ENCODE measurements at regions not wholly inside any gene's neighbourhood (a gene's known extent, or its start where the extent isn't known, plus 50 kb on each side); places are given as distances from the start of the nearest gene placed in this dataset.
"Not testable (repeated sequence)": the region's sequence is repeated elsewhere in the genome, so short reads cannot be mapped to it uniquely, and the experiment has no call there.

DNA sequence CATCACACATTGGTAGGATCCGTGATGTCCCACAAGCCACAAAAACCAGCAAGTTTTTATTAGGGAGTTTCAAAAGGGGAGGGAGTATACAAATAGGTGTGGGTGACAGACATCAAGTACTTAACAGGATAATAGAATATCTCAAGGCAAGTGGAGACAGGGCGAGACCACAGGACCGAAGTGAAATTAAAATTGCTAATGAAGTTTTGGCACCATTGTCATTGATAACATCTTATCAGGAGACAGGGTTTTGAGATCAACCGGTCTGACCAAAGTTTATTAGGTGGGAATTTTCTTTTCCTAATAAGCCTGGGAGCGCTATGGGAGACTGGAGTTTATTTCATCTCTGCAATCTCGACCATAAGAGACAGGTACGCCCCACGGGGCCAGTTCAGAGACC lies 178.5 kb downstream of the OTOP1 start:
- DNase-seq = not testable (repeated sequence)

DNA sequence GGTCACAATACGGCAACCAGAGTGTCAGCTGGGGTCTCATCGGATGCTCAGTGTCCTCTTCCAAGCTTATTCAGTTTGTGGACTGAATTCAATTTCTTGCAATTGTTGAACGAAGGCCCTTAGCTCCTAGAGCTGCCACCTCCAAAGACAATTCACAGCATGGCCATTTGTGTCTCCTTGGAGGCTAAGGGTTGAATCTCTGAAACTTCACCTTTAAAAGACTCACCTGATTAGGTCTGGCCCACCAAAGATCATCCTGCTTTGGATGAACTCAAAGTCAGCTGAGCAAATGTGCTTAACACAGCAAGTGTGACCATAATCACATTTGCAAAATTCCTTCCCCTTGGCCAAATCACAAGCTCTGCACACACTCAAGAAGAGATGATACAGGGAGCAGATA lies 175.9 kb downstream of the OTOP1 start:
- DNase-seq = not testable (repeated sequence)

DNA sequence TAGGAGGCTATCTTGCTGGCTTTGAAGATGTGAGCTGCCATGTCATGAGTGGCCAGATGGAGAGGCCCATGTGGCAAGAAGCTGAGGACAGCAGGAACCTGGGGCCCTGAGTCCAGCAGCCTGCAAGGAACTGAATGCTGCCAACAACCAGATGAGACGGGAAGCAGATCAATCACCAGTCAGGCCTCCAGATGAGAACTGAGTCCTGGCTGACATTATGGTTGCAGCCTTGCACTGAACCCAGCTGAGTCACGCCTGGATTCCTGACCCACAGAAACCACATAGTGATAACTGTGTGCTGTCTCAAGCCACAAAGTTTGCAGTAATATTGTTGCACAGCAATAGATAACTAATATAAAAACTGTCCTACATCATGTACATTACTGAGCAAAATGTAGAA lies 173.8 kb downstream of the OTOP1 start:
- DNase-seq = not testable (repeated sequence)

DNA sequence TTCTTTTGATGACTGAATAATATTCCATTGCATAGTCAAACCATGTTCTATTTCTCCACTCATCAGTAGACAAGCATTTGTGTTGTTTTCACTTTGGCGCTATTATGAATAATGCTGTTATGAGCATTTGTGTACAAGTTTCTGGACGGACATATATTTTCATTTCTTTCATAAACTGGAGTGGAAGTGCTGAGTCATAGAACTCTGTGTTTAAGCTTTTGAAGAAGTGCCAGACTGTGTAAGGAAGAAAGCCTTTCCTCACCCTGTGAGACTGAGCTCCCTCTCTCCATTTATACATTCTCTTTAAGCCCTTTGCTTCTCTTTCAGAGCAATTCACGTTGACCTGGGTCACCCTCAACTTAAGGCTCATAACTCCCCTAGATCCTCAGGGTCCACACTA lies 169.5 kb downstream of the OTOP1 start:
- DNase-seq = not testable (repeated sequence)

DNA sequence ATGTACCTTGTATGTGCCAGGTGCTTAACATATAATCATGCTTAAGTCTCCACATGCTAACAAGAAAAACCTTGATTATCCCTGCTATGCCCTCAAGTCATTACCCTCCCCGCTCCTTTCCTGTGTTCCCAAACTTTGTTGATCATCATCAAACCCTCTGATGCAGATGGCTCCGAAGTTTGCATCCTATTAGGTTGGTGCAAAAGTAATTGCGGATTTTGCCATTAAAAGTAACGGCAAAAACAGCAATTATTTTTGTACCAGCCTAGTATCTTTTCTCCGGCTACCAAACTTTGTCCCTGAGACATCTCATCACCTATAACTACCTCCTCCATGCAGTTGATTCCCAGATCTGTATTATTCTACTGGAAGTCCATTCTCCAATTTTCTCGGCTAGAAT lies 142.6 kb downstream of the OTOP1 start:
- DNase-seq = not testable (repeated sequence)

DNA sequence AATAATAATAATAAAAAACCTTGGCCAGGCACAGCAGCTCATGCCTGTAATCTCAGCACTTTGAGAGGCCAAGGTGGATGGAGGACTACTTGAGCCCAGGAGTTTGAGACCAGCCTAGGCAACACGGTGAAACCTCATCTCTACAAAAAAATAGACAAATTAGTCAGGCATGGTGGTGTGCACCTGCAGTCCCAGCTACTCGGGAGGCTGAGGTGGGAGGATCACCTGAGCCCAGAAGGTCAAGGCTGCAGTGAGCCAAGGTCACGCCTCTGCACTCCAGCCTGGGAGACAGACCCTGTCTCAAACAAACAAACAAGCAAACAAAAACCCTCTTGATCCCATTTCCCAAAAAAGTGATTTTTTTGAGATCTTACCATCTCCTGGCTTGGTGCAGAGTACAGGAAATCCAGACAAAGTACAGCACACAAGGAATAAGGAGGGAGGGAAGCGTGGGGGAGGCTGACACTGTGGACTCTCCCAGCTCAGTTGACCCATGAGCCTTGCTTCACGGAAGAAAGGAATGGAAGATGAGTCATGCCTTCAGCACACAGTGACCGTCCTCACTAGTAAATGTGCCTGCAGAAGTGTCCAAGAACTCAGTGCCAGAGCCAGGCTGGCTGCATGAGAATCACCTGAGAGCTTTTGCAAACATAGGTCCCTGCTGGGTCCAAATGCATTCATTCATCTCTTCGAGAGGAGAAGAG lies 136.9 kb downstream of the OTOP1 start:
- not testable (repeated sequence) for DNase-seq

DNA sequence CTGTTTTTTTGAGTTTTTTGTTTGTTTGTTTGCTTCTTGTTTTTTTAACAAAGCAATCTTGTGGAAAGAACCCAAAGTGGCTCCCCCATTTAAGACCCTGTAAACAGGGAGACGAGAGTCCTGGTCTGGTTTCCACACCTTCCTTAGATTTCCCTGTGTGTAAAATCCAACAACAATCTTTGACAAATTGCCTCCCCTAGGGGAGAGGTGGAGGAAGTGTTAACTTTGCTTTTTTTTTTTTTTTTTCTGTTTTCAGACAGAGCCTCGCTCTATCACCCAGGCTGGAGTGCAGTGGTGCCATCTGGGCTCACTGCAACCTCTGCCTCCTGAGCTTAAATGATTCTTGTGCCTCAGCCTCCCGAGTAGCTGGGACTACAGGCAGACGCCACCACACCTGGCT lies 136.0 kb downstream of the OTOP1 start:
- DNase-seq = not testable (repeated sequence)

DNA sequence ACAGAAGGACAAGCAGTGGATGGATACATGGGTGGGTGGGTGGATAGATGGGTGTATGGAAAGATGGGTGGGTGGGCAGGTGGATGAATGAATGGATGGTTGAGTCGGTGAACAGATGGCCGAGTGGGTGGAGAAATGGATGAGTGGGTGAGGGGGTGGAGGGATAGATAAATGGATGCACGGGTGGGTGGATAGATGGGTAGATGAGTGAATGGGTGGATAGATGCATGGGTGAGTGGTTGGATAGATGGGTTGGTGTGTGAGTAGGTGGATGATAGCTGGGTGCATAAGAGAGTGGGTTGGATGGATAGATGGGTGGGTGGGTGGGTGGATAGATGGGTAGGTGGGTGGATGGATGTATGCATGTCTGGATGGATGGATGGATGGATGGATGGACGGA lies 134.6 kb downstream of the OTOP1 start:
- not testable (repeated sequence) for DNase-seq

DNA sequence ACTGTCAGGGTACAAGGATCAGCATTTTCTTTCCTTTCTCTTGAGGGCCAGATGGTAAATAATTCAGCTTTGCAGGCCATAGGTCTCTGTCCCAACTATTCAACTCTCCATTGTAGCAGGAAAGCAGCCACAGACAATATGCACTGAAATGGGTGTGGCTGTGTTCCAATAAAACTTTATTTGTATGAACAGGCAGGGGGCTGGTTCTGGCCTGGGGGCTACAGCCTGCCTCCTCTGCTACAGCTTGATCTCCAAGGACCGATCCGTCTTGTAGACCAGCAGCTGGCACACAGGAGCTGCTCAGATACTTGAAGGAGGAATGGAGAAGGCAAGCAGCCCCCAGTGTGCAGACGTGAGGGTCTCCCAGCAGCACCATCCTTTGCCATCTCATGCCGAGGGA lies 127.1 kb downstream of the OTOP1 start:
- not testable (repeated sequence) for DNase-seq

DNA sequence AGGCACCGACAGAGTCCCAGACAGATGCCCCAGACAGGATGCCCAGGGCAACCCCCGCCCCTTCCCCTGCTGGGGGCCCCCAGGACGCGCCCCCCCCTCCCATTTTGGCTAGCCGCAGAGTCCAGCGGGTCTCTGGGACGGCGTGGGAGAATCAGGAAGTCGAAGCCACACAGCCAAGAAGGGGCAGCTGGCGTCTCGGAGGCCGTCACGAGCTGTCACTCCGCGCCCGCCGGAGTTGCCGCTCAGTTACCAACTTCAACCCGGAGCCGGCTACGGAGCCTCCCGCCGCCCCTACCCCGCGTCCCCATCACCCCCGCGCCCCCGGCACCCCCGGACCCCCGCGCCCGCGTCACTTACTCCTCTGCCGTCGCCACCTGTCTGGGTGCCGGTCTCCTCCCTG lies 119.8 kb downstream of the OTOP1 start:
- DNase-seq = not testable (repeated sequence)

DNA sequence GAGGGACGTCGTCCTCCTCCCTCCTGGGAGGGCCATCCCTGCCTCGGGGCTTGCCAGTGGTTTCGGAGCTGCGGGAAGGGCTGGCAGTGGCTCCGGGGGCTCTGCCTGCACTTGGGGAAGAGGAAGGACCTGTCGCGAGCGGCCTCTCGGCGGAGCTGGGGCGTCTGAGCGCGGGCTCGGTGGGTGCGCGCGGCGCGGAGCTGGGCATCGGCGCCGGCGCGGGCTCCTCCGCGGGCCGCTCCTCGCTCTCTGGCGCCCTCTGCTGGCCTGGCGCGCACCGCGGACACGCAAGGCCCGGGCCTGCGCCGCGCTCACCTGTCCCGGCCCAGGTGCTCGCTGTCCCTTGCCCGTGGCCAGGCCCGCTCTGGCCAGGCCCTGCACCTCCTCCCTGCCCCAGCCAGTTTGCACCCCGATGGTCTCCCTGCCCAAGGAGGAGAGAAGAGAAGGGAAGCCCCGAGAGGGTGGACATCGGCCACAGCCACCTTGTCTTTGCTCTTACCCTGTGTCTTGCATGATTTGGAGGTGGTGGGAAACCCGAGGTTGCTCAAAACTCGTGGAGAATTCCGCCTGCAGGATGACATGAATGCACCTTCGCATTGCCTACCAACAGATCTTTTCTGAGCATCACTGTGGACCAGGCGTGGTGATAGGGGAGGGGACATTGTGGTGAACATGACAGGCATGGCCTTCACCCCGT lies 119.2 kb downstream of the OTOP1 start:
- not testable (repeated sequence) for DNase-seq

DNA sequence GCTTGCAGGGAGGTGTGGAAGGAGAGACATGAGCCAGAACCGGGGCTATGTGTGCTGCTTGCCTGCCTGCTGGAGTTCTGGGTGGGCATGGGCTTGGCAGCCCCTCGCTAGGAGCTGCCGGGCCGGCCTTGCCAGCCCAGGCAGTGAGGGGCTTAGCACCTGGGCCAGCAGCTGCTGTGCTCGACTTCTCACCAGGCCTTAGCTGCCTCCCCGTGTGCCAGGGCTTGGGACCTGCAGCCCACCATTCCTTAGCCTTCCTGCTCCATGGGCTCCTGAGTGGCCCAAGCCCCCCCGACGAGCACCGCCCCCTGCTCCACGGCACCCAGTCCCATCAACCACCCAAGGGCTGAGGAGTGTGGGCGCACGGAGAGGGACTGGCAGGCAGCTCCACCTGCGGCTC lies 111.3 kb downstream of the OTOP1 start:
- DNase-seq = not testable (repeated sequence)

DNA sequence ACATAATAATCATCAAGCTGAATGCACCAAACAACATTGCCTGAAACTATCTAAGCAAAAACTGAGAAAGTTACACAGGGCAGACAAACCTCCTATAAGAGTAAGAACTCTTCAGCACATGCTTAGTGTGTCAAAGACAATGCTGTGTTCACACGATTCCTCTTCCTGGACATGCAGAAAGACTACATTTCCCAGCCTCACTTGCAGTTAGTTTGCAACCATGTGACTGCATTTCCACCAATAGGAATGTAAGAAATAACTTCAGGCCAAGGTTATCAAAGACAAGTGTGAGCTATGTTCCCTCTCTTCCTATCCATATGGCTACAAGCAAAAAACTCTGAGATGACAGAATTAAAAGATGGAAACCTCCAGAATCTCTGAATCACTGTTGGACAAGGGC lies 109.8 kb downstream of the OTOP1 start:
- not testable (repeated sequence) for DNase-seq

DNA sequence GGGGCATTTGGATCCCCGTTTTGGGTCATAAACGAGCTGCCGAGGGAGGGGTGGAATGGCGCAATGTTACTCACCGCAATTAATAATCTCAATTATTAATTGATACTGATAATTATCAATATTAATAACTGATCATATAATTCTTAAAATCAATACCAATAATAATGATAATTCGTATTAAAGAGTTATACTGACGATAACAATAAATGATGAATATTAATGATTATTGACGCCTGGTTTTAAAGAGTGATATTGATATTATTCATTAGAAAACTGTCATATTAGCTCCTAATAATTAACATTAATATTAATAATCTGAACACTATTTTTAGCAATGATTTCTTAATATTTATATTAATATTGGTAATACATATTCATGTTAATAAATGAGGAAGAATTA lies 92.4 kb downstream of the OTOP1 start:
- DNase-seq = not testable (repeated sequence)

DNA sequence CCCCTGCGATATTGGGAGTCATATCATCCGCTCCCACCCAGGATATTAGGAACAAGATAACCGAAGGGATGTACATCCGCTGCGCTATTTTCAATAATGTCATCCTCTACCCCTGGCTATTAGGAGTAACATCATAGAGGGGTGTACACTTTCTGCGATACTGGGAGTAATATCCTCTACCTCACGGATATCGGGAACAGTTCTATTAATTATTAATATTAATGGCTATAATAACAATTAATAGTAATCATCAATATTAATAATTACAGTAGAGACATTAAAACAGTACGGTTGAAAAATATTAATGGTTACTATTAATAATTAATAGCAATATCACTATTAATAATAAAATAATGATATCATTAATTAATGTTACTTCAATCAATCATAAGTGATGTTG lies 90.1 kb downstream of the OTOP1 start:
- DNase-seq = not testable (repeated sequence)

Data from GOT3 (cell line).